ENCODE measurements at regions not wholly inside any gene's neighbourhood (a gene's known extent, or its start where the extent isn't known, plus 50 kb on each side); places are given as distances from the start of the nearest gene placed in this dataset.

- Histone ChIP-seq H3K27me3 (ENCODE audit: insufficient read depth, low read length, poor library complexity, severe bottlenecking) (no peaks in the 10 kb centered on the region), H2AFZ (ENCODE audit: low read length) (no peak overlapping the region), H4K20me1 (ENCODE audit: insufficient read depth, low read length, poor library complexity, severe bottlenecking) (no peaks in the 10 kb centered on the region), H3F3A (ENCODE audit: low read depth) (no peaks in the 10 kb centered on the region), H3K9me2 (replicated peaks; ENCODE audit: low read depth, low read length) (no peaks in the 10 kb centered on the region), H3K36me3 (ENCODE audit: insufficient read depth, low read length) (no peaks in the 10 kb centered on the region), H3K4me3 (ENCODE audit: low read length, poor library complexity, severe bottlenecking) (no peak overlapping the region), H3K9me3 (ENCODE audit: insufficient read depth, low read depth, low read length) (no peaks in the 10 kb centered on the region), H3K79me2 (ENCODE audit: insufficient read depth, low read length) (no peaks in the 10 kb centered on the region), H3K9ac (ENCODE audit: low read depth, low read length, poor library complexity, severe bottlenecking) (no peak overlapping the region), H3K4me1 (ENCODE audit: insufficient read depth, low read length, poor library complexity, severe bottlenecking) (no peaks in the 10 kb centered on the region), H3K4me2 (ENCODE audit: low read depth, low read length, poor library complexity, severe bottlenecking) (no peak overlapping the region)
- TF ChIP-seq CTCF (conservative IDR thresholded peaks at IDR 0.05; ENCODE audit: low read length) = no peak
- TF ChIP-seq EZH2phosphoT487 (IDR thresholded peaks at IDR 0.05; ENCODE audit: borderline replicate concordance) = no peak
Measured at GRCh38 chr5:39623291-39623865, 198.6 kb upstream of the DAB2 start.

DNA sequence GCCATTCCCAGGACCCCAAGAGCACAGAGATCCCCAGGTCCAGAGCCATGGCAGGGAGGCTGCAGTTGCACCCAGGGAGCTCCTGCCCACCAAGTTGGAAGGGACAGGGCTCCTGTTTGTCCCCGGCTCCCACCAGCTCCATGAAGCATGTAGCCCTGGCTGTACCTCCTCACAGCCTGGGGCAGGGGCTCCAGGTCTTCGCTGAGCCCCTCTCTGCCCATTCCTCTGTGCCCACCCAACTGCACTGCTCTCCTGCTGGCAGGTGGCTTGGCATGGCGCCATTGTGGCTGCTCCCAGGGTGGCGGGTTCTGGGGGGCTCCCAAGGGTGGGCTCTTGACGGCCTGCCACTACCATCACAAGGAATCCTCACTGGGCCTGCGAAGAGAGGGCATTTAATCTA, 197.5 kb upstream of the DAB2 start:
- Histone ChIP-seq H3K9ac (ENCODE audit: low read depth, low read length, poor library complexity, severe bottlenecking) (no peak overlapping the region), H3K27me3 (ENCODE audit: insufficient read depth, low read length, poor library complexity, severe bottlenecking) (no peaks in the 10 kb centered on the region), H3K4me2 (ENCODE audit: low read depth, low read length, poor library complexity, severe bottlenecking) (no peak overlapping the region), H3K4me3 (ENCODE audit: low read length, poor library complexity, severe bottlenecking) (no peak overlapping the region), H3K79me2 (ENCODE audit: insufficient read depth, low read length) (no peaks in the 10 kb centered on the region), H3K36me3 (ENCODE audit: insufficient read depth, low read length) (no peaks in the 10 kb centered on the region), H3K4me1 (ENCODE audit: insufficient read depth, low read length, poor library complexity, severe bottlenecking) (no peaks in the 10 kb centered on the region), H4K20me1 (ENCODE audit: insufficient read depth, low read length, poor library complexity, severe bottlenecking) (no peaks in the 10 kb centered on the region), H3F3A (ENCODE audit: low read depth) (no peaks in the 10 kb centered on the region), H3K9me3 (ENCODE audit: insufficient read depth, low read depth, low read length) (no peaks in the 10 kb centered on the region), H3K9me2 (replicated peaks; ENCODE audit: low read depth, low read length) (no peaks in the 10 kb centered on the region), H2AFZ (ENCODE audit: low read length) (no peak overlapping the region)
- TF ChIP-seq CTCF (conservative IDR thresholded peaks at IDR 0.05; ENCODE audit: low read length) = no peak
- TF ChIP-seq EZH2phosphoT487 (IDR thresholded peaks at IDR 0.05; ENCODE audit: borderline replicate concordance) = no peak

- H3K27me3 ChIP-seq (ENCODE audit: insufficient read depth, low read length, poor library complexity, severe bottlenecking) = no peaks in the 10 kb centered on the region
- no peaks in the 10 kb centered on the region for H3K4me1 ChIP-seq (ENCODE audit: insufficient read depth, low read length, poor library complexity, severe bottlenecking)
- H4K20me1 ChIP-seq (ENCODE audit: insufficient read depth, low read length, poor library complexity, severe bottlenecking) = no peaks in the 10 kb centered on the region
- H3F3A ChIP-seq (ENCODE audit: low read depth) = no peaks in the 10 kb centered on the region
- no peaks in the 10 kb centered on the region for H3K79me2 ChIP-seq (ENCODE audit: insufficient read depth, low read length)
- TF ChIP-seq EZH2phosphoT487 (IDR thresholded peaks at IDR 0.05; ENCODE audit: borderline replicate concordance) (no peak), CTCF (conservative IDR thresholded peaks at IDR 0.05; ENCODE audit: low read length) (no peak)
- no peak overlapping the region for H3K4me3 ChIP-seq (ENCODE audit: low read length, poor library complexity, severe bottlenecking)
- no peak overlapping the region for H2AFZ ChIP-seq (ENCODE audit: low read length)
- no peaks in the 10 kb centered on the region for H3K36me3 ChIP-seq (ENCODE audit: insufficient read depth, low read length)
- H3K9me2 ChIP-seq (replicated peaks; ENCODE audit: low read depth, low read length) = no peaks in the 10 kb centered on the region
- H3K9ac ChIP-seq (ENCODE audit: low read depth, low read length, poor library complexity, severe bottlenecking) = no peak overlapping the region
- no peaks in the 10 kb centered on the region for H3K9me3 ChIP-seq (ENCODE audit: insufficient read depth, low read depth, low read length)
- no peak overlapping the region for H3K4me2 ChIP-seq (ENCODE audit: low read depth, low read length, poor library complexity, severe bottlenecking)
Measured at GRCh38 chr5:39619168-39619818, 194.5 kb upstream of the DAB2 start.

Data from Loucy (cell line).